Subcutaneous abdominal adipose tissue (tissue), 5 donors: ENCODE measurements at regions not wholly inside any gene's neighbourhood (a gene's known extent, or its start where the extent isn't known, plus 50 kb on each side); places are given as distances from the start of the nearest gene placed in this dataset.

Source experiments
- H3K27ac ChIP-seq: one replicate; pipeline ENCODE4 v1.7.0; 2013; ENCODE audit warnings: low read depth, mild to moderate bottlenecking, inconsistent platforms, low read length, moderate library complexity
- H3K27me3 ChIP-seq, 5 donors: one replicate each; pipeline ENCODE4 v1.7.0; 2013; ENCODE audit warnings: low read length in 5 of 5, inconsistent platforms in 1 of 5; ENCODE audit not compliant: control insufficient read depth in 5 of 5, insufficient read depth in 4 of 5
- H3K36me3 ChIP-seq, 5 donors: one replicate each; pipeline ENCODE4 v1.7.0; 2013; ENCODE audit warnings: low read length in 5 of 5; ENCODE audit not compliant: control insufficient read depth in 5 of 5, insufficient read depth in 5 of 5
- H3K4me1 ChIP-seq, 5 donors: one replicate each; pipeline ENCODE4 v1.7.0; 2013; ENCODE audit warnings: low read length in 5 of 5, mild to moderate bottlenecking in 3 of 5, moderate library complexity in 1 of 5; ENCODE audit not compliant: control insufficient read depth in 5 of 5, insufficient read depth in 5 of 5
- H3K4me3 ChIP-seq, 5 donors: one replicate each; pipeline ENCODE4 v1.7.0; 2013; ENCODE audit warnings: low read length in 5 of 5, low read depth in 1 of 5
- H3K9ac ChIP-seq, 5 donors: one replicate each; pipeline ENCODE4 v1.7.0; 2013; ENCODE audit warnings: low read length in 5 of 5, mild to moderate bottlenecking in 4 of 5, moderate library complexity in 3 of 5
- H3K9me3 ChIP-seq, 5 donors: one replicate each; pipeline ENCODE4 v1.7.0; 2013; ENCODE audit warnings: low read length in 5 of 5; ENCODE audit not compliant: control insufficient read depth in 5 of 5
- donor health status: healthy.
- donor health status: healthy.
- donor health status: healthy.
- donor health status: healthy.
- donor health status: healthy.

DNA sequence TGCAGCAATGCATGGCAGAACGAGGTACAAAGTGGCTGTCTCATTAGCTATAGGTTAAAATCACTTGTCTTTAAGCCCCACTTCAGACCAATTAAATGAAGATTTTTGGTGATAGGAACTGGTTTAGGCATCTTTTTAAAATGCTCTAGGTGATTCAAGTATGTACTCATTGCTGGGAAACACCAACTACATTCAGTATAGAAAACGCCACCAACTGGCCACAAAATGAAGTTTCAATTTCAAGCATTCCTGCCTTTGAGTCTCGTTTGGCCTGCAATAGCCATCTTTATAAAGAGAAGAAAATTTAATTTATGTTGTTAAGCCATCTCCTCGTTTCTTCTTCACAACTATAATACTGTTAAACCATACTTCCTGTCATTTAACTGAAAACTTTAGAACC is 587.9 kb downstream of the GBE1 start:
- H3K4me3 ChIP-seq: no peak overlapping the region
- no peak overlapping the region for H3K9ac ChIP-seq
- no peaks in the 10 kb centered on the region for H3K9me3 ChIP-seq
- H3K27me3 ChIP-seq: no peaks in the 10 kb centered on the region
- H3K36me3 ChIP-seq: no peaks in the 10 kb centered on the region
- no peak overlapping the region for H3K27ac ChIP-seq
- H3K4me1 ChIP-seq: no peaks in the 10 kb centered on the region

DNA sequence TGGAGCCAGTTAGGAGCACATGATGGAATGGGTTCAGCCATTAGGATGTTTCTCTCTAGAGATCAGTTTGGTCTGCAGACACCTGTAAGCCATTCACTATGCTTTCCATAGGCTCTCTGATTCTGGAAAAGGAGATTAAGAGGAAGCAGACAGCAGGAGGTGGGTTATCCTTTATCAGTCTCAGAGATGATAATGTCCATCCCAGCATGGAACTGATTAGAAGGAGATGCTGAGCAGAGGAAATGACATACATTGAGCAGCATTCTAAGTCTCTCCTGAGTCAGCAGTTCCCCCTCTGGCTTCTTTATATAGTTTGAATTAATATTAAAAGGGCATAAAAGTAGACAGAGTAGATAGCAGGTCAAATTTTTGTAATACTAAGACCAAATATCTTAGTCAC is 591.1 kb downstream of the GBE1 start:
- Histone ChIP-seq H3K9me3 (no peaks in the 10 kb centered on the region), H3K9ac (no peak overlapping the region)

DNA sequence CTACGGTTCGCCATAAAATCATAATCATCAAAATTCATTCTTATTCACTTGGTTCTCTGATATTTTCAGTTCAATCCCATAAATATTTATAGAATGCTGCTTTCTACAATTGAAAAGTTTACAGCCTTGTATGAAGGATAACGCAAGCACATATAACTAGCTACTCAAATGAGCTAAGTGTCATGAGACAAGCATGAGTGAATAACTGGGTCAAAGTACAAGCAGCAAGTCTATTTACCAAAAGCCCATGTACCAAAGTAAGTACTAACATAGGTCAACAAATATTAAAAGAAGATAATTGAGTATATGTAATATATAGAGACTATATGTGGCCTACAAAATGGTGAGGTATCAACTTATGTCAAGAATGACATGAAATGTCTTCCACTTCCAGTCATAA is 596.6 kb downstream of the GBE1 start:
- Histone ChIP-seq H3K9ac (no peak overlapping the region), H3K4me3 (no peak overlapping the region), H3K27me3 (no peaks in the 10 kb centered on the region), H3K4me1 (no peaks in the 10 kb centered on the region), H3K9me3 (no peaks in the 10 kb centered on the region), H3K27ac (no peak overlapping the region), H3K36me3 (no peaks in the 10 kb centered on the region)

More for the DNA sequence above, 591.1 kb downstream of the GBE1 start:
- Histone ChIP-seq H3K27me3 (no peaks in the 10 kb centered on the region), H3K4me1 (no peaks in the 10 kb centered on the region), H3K27ac (no peak overlapping the region), H3K4me3 (no peak overlapping the region), H3K36me3 (no peaks in the 10 kb centered on the region)

- Histone ChIP-seq H3K27me3 (no peaks in the 10 kb centered on the region), H3K36me3 (no peaks in the 10 kb centered on the region), H3K9ac (no peak overlapping the region), H3K27ac (no peak overlapping the region), H3K4me3 (no peak overlapping the region), H3K4me1 (no peaks in the 10 kb centered on the region), H3K9me3 (no peaks in the 10 kb centered on the region)
These were observed 599.6 kb downstream of the GBE1 start for GRCh38 chr3:81161851-81162250.

DNA sequence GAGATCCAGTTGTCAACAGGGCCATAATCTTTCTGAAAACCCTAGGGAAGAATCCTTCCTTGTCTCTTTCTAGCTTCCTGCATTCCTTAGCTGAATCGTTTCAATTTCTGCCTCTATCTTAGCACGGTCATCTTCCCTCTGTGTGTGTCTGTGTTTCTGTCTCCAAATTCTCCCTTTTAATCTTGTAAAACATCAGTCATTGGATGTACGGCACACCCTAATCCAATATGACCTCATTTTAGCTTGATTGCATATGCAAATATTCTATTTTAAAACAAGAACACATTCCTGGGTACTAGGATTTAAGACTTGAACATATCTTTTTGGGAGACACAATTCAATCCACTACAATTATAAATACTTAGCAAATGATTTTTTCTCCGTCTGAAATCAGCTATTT is 600.3 kb downstream of the GBE1 start:
- H3K36me3 ChIP-seq: no peaks in the 10 kb centered on the region
- no peak overlapping the region for H3K27ac ChIP-seq
- no peak overlapping the region for H3K9ac ChIP-seq
- H3K4me1 ChIP-seq: no peaks in the 10 kb centered on the region
- H3K4me3 ChIP-seq: no peak overlapping the region
- no peaks in the 10 kb centered on the region for H3K27me3 ChIP-seq
- H3K9me3 ChIP-seq: no peaks in the 10 kb centered on the region

GRCh38 chr3:81154611-81155143 is 606.8 kb downstream of the GBE1 start:
- no peak overlapping the region for H3K4me3 ChIP-seq
- H3K27me3 ChIP-seq: no peaks in the 10 kb centered on the region
- H3K4me1 ChIP-seq: no peaks in the 10 kb centered on the region
- no peaks in the 10 kb centered on the region for H3K36me3 ChIP-seq
- H3K9ac ChIP-seq: no peak overlapping the region
- H3K27ac ChIP-seq: no peak overlapping the region
- H3K9me3 ChIP-seq: peaks cover 0 to 8% (median 4%) of the 10 kb centered on the region in 5 donors

DNA sequence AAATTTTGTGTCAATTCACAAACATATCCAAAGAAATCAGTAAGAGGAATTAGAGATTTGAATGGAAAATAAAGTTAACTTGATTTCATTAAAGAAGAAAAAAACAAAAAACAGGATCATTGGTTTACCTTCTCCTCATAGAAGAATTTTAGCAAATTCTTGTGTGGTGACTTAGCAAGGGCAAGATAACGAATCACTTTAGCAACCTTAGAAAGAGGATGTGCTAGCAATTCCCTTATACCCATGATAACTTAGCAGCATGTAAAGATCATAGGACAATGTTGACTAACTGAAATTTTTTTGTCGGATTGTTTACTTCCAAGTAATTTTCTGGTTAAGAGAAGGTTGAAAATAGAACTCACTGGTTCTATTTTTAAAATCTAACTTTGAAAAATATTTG is 609.3 kb downstream of the GBE1 start:
- no peak overlapping the region for H3K4me3 ChIP-seq
- H3K9me3 ChIP-seq: peaks cover 0 to 8% (median 4%) of the 10 kb centered on the region in 5 donors
- H3K4me1 ChIP-seq: no peaks in the 10 kb centered on the region
- no peaks in the 10 kb centered on the region for H3K36me3 ChIP-seq
- H3K27me3 ChIP-seq: no peaks in the 10 kb centered on the region
- H3K27ac ChIP-seq: no peak overlapping the region
- no peak overlapping the region for H3K9ac ChIP-seq

DNA sequence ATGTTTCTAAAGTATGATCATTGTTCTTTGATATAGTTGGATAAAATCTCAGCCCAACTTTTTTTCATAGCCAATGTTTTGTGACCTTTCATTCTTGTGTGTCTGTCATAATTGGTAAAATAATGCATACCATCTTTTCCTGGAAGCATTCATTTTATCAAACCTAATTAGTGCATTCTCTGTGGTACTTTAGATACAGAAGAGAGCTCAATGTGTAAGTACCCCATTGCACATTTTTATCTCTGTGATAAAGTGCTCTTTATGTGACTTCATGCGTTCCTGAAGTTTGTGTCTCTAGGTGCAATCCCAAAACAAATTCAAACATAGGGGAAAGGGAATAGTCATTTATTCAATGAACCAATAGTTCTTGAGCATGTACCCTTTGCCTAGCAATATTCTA is 628.5 kb downstream of the GBE1 start:
- Histone ChIP-seq H3K9me3 (peaks cover 0 to 8% (median 0%) of the 10 kb centered on the region in 5 donors), H3K4me1 (no peaks in the 10 kb centered on the region), H3K27me3 (no peaks in the 10 kb centered on the region), H3K9ac (no peak overlapping the region), H3K36me3 (no peaks in the 10 kb centered on the region), H3K27ac (no peak overlapping the region), H3K4me3 (no peak overlapping the region)

- no peaks in the 10 kb centered on the region for H3K4me1 ChIP-seq
- no peaks in the 10 kb centered on the region for H3K27me3 ChIP-seq
- H3K4me3 ChIP-seq: no peak overlapping the region
- H3K9ac ChIP-seq: no peak overlapping the region
- H3K36me3 ChIP-seq: no peaks in the 10 kb centered on the region
- no peaks in the 10 kb centered on the region for H3K9me3 ChIP-seq
- no peak overlapping the region for H3K27ac ChIP-seq
These were observed 655.5 kb downstream of the GBE1 start for GRCh38 chr3:81105789-81106488.

DNA sequence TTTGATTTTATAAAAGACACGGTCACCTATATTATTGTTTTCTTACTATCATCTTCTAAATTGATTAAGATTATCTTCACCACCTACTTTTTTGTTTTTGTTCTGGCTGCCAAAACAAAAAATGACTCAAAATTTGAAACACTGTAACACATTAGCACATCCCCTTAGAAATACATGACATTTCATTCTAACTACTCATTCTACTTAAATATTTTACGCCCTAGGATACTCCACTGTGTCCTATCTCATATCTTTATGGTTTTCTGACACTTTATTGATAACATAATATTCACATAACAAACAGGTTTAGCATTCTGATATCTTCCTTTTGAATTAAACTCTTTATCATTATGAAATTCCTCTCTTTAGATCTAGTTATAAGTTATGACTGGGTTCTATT is 656.2 kb downstream of the GBE1 start:
- H3K27ac ChIP-seq: no peak overlapping the region
- H3K27me3 ChIP-seq: no peaks in the 10 kb centered on the region
- H3K9me3 ChIP-seq: no peaks in the 10 kb centered on the region
- H3K36me3 ChIP-seq: no peaks in the 10 kb centered on the region
- H3K9ac ChIP-seq: no peak overlapping the region
- no peaks in the 10 kb centered on the region for H3K4me1 ChIP-seq
- no peak overlapping the region for H3K4me3 ChIP-seq
